Smooth muscle cell of the brain vasculature (primary cell): ENCODE measurements at regions not wholly inside any gene's neighbourhood (a gene's known extent, or its start where the extent isn't known, plus 50 kb on each side); places are given as distances from the start of the nearest gene placed in this dataset.

ENCODE experiments used
- DNase-seq: peaks from one replicate; pipeline ENCODE4 v3.0.0-alpha.2; 2012; ENCODE audit warnings: low read depth, low spot score

DNA sequence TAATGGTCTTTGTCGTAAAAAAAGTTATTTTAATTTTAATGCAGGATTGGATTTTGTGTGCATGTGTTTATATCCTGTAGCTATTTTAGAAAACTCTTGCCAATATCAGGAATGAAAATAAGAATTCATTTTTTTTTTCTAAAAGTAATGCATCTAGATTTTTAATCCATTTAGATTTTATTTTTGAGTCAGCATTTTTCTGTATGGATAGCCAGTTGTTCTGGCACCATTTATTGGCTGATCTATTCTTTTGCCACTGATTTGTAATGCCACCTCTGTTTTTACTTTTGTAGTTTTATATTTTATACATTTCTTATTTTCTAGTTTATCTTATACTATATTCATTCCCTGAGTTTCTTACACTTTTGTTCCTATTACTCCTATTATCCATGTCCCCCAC lies 343.0 kb downstream of the FOXG1 start:
- DNase-seq, result no peak

- no peak for DNase-seq
Measured at GRCh38 chr14:29111554-29111953, 345.0 kb downstream of the FOXG1 start.

GRCh38 chr14:29123017-29123416 lies 356.4 kb downstream of the FOXG1 start:
- DNase-seq, result no peak

- no peak for DNase-seq
Measured at GRCh38 chr14:29126361-29126760, 359.8 kb downstream of the FOXG1 start.

- no peak for DNase-seq
Measured at GRCh38 chr14:29126865-29127264, 360.3 kb downstream of the FOXG1 start.

GRCh38 chr14:29140016-29140415 lies 373.4 kb downstream of the FOXG1 start:
- DNase-seq, result no peak

- DNase-seq, result peak; percentile 39
Measured at GRCh38 chr14:29144621-29145020, 378.0 kb downstream of the FOXG1 start.

GRCh38 chr14:29148221-29148620 lies 381.6 kb downstream of the FOXG1 start:
- DNase-seq, result no peak

DNA sequence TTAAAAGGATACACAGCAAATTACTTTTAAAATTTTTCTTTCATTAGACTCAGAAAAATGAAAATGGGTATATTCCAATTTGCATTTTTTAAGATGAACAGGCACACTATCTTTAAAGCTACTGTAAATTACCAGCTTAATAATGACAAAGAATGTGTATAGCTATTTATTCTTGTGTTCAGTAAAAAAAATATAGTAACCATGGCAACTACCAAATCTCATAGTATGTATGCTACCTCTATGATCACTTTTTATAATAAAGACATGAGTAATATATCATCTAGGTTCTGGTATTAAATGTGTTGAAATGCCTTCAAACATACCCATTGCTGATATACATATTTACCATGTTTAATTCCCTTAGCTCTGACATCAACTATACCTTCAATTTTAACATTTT lies 383.2 kb downstream of the FOXG1 start:
- no peak for DNase-seq

DNA sequence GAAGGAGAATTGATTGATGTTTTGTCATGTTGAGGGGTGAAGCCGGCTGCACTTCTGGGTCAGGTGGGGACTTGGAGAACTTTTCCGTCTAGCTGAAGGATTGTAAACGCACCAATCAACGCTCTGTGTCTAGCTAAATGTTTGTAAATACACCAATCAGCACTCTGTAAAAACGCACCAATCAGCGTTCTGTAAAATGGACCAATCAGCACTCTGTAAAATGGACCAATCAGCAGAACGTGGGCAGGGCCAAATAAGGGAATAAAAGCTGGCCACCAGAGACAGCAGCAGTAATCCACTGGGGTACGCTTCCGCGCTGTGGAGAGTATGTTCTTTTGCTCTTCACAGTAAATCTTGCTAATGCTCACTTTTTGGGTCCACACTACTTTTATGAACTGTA lies 384.1 kb downstream of the FOXG1 start:
- no peak for DNase-seq

GRCh38 chr14:29156096-29156495 lies 389.5 kb downstream of the FOXG1 start:
- no peak for DNase-seq

- no peak for DNase-seq
Measured at GRCh38 chr14:29161593-29161992, 395.0 kb downstream of the FOXG1 start.

DNA sequence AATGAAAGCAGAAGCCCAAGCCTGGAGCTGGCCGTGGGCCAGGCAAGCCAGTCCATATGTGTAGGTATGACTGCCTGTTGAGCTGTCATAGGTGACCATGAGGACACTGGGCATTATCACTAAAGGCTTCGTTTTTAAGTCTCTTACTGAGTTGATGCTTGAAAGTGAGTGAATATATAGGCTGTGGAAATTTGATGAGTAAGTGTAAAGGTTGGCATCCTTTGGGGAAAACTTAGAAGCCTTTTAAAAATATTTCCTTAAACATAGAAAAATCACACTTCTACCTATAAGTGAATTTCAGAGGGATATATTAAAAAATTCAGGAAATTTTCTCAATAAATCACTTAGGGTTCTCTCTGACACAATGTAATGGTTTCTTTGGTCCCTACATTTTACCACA lies 396.5 kb downstream of the FOXG1 start:
- DNase-seq, result no peak

- DNase-seq, result no peak
Measured at GRCh38 chr14:29165431-29165830, 398.8 kb downstream of the FOXG1 start.

- no peak for DNase-seq
Measured at GRCh38 chr14:29166507-29166906, 399.9 kb downstream of the FOXG1 start.

- DNase-seq, result no peak
Measured at GRCh38 chr14:29168149-29168548, 401.6 kb downstream of the FOXG1 start.

- no peak for DNase-seq
Measured at GRCh38 chr14:29169408-29169807, 402.8 kb downstream of the FOXG1 start.

- no peak for DNase-seq
Measured at GRCh38 chr14:29175706-29176105, 409.1 kb downstream of the FOXG1 start.

DNA sequence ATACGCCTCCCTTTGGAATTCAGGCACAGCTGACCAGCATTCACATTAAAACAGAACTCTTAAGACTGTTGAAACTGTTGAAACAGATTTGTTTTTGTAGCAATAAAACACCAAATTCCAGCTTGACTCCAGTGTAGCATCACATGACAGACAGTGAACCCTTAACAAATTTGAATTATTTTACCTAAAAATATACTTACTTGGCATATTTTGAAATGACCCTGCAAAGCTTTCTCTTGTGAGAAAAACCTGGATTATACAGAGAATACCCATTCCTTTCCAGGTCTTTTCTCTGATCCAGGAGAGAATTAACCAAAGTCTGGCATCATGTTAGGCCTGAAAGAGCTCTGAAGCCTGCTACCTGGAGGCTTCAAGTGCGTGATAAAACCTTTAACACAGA lies 410.3 kb downstream of the FOXG1 start:
- DNase-seq, result no peak

- no peak for DNase-seq
Measured at GRCh38 chr14:29178971-29179370, 412.4 kb downstream of the FOXG1 start.

- no peak for DNase-seq
Measured at GRCh38 chr14:29191092-29191491, 424.5 kb downstream of the FOXG1 start.

GRCh38 chr14:29197557-29197956 lies 431.0 kb downstream of the FOXG1 start:
- DNase-seq, result no peak

- DNase-seq, result no peak
Measured at GRCh38 chr14:29205658-29206057, 439.1 kb downstream of the FOXG1 start.

- no peak for DNase-seq
Measured at GRCh38 chr14:29215853-29216252, 449.3 kb downstream of the FOXG1 start.
